Uterus (tissue), 3 donors: ENCODE measurements at regions not wholly inside any gene's neighbourhood (a gene's known extent, or its start where the extent isn't known, plus 50 kb on each side); places are given as distances from the start of the nearest gene placed in this dataset.

Experiments
- DNase-seq, 2 donors: peaks; one replicate each; pipeline ENCODE4 v3.0.0-alpha.2; 2019 to 2020
- H3K27ac ChIP-seq, 2 donors: fragments of 200-600 bp; sonication (generic); 1 replicate in 1 of 2; 2 replicates in 1 of 2; pipeline ENCODE4 v1.5.1; 2016 to 2018
- H3K27me3 ChIP-seq, 2 donors: fragments of 200-600 bp; sonication (generic); one replicate each; pipeline ENCODE4 v1.5.1; 2018 to 2019; ENCODE audit warnings: control low read depth in 1 of 2
- H3K36me3 ChIP-seq, 2 donors: fragments of 200-600 bp; sonication (generic); one replicate each; pipeline ENCODE4 v1.5.1; 2019; ENCODE audit warnings: control low read depth in 1 of 2
- H3K4me1 ChIP-seq, 2 donors: fragments of 200-600 bp; sonication (generic); one replicate each; pipeline ENCODE4 v1.5.1; 2018 to 2019; ENCODE audit warnings: control low read depth in 1 of 2
- H3K4me3 ChIP-seq, 2 donors: fragments of 200-600 bp; sonication (generic); 1 replicate in 1 of 2; 2 replicates in 1 of 2; pipeline ENCODE4 v1.5.1; 2018 to 2019; ENCODE audit warnings: mild to moderate bottlenecking in 1 of 2
- H3K9me3 ChIP-seq, 2 donors: fragments of 200-600 bp; sonication (generic); one replicate each; pipeline ENCODE4 v1.5.1; 2019; ENCODE audit warnings: control low read depth in 1 of 2
- CTCF ChIP-seq, 4 experiments: fragments of 200-600 bp in 2 of 4; fragments of 450-650 bp in 2 of 4; sonication (generic) in 2 of 4; IDR thresholded peaks; one replicate each; pipeline ENCODE4 v1.5.1; 2016 to 2019; ENCODE audit warnings: antibody characterized with exemption in 4 of 4, mild to moderate bottlenecking in 2 of 4, moderate library complexity in 1 of 4
- POLR2A ChIP-seq, 2 donors: fragments of 450-650 bp; IDR thresholded peaks; one replicate each; pipeline ENCODE4 v1.6.1; 2016; ENCODE audit warnings: antibody characterized with exemption in 2 of 2, mild to moderate bottlenecking in 1 of 2, moderate library complexity in 1 of 2
- intact Hi-C: fragments of 100-400 bp; cut with DNase I; formaldehyde crosslinking; loops from one replicate; pipeline ENCODE4 v1.15.1; 2023; ENCODE audit warnings: low total_unique reads
- donor health status: DM: yes; HTN: yes; CAD: no.

- Histone ChIP-seq H3K36me3 (no peaks in the 10 kb centered on the region), H3K4me1 (no peaks in the 10 kb centered on the region), H3K9me3 (no peaks in the 10 kb centered on the region), H3K27me3 (no peaks in the 10 kb centered on the region), H3K27ac (no peak overlapping the region), H3K4me3 (no peak overlapping the region)
- intact Hi-C loops: no loop called here
- DNase-seq: no peak
- TF ChIP-seq CTCF (IDR thresholded peaks at IDR 0.05) (no peak), POLR2A (IDR thresholded peaks at IDR 0.05) (no peak)
Observed at GRCh38 chr18:67935638-67936037, 419.1 kb upstream of the DSEL start.

- no peaks in the 10 kb centered on the region for H3K36me3 ChIP-seq
Observed at GRCh38 chr18:67933271-67933670, 416.8 kb upstream of the DSEL start.

GRCh38 chr18:67932271-67932670 lies 415.8 kb upstream of the DSEL start:
- Histone ChIP-seq H3K27ac (no peak overlapping the region), H3K4me1 (no peaks in the 10 kb centered on the region), H3K27me3 (peaks cover 0 to 3% of the 10 kb centered on the region in 2 donors), H3K4me3 (no peak overlapping the region), H3K9me3 (no peaks in the 10 kb centered on the region), H3K36me3 (no peaks in the 10 kb centered on the region)
- TF ChIP-seq CTCF (IDR thresholded peaks at IDR 0.05): no peak
- TF ChIP-seq POLR2A (IDR thresholded peaks at IDR 0.05): no peak
- intact Hi-C loops: no loop called here
- DNase-seq: no peak

More at GRCh38 chr18:67933271-67933670, 416.8 kb upstream of the DSEL start:
- no peak overlapping the region for H3K4me3 ChIP-seq
- DNase-seq: no peak
- H3K27me3 ChIP-seq: peaks cover 0 to under 1% of the 10 kb centered on the region in 2 donors
- H3K9me3 ChIP-seq: no peaks in the 10 kb centered on the region
- intact Hi-C loops: no loop called here
- TF ChIP-seq POLR2A (IDR thresholded peaks at IDR 0.05) (no peak), CTCF (IDR thresholded peaks at IDR 0.05) (no peak)
- H3K4me1 ChIP-seq: no peaks in the 10 kb centered on the region
- no peak overlapping the region for H3K27ac ChIP-seq

GRCh38 chr18:67926929-67927864 lies 410.7 kb upstream of the DSEL start:
- no peaks in the 10 kb centered on the region for H3K4me1 ChIP-seq
- H3K36me3 ChIP-seq: no peaks in the 10 kb centered on the region
- no peak overlapping the region for H3K27ac ChIP-seq
- DNase-seq: no peak
- H3K27me3 ChIP-seq: peaks cover 0 to 3% of the 10 kb centered on the region in 2 donors
- intact Hi-C loops: no loop called here
- no peak for TF ChIP-seq CTCF (IDR thresholded peaks at IDR 0.05)
- TF ChIP-seq POLR2A (IDR thresholded peaks at IDR 0.05): no peak
- no peaks in the 10 kb centered on the region for H3K9me3 ChIP-seq
- H3K4me3 ChIP-seq: no peak overlapping the region

GRCh38 chr18:67924656-67925055 lies 408.1 kb upstream of the DSEL start:
- Histone ChIP-seq H3K4me3 (no peak overlapping the region), H3K4me1 (no peaks in the 10 kb centered on the region), H3K9me3 (no peaks in the 10 kb centered on the region), H3K27me3 (peaks cover 0 to 3% of the 10 kb centered on the region in 2 donors), H3K27ac (no peak overlapping the region), H3K36me3 (no peaks in the 10 kb centered on the region)
- intact Hi-C loops: no loop called here
- TF ChIP-seq CTCF (IDR thresholded peaks at IDR 0.05): no peak
- no peak for TF ChIP-seq POLR2A (IDR thresholded peaks at IDR 0.05)
- DNase-seq: no peak
